Activated T-cell treated with anti-CD3 and anti-CD28 coated beads, Interleukin-2, amount 50 U/mL, for 48 hours (primary cell): ENCODE measurements at regions not wholly inside any gene's neighbourhood (a gene's known extent, or its start where the extent isn't known, plus 50 kb on each side); places are given as distances from the start of the nearest gene placed in this dataset.
A peak's percentile ranks its signal among the peaks of the same experiment; 100 is the strongest.

Experiments used
- DNase-seq, 2 experiments: peaks; one replicate each; pipeline ENCODE4 v3.0.0-alpha.2; 2020

DNA sequence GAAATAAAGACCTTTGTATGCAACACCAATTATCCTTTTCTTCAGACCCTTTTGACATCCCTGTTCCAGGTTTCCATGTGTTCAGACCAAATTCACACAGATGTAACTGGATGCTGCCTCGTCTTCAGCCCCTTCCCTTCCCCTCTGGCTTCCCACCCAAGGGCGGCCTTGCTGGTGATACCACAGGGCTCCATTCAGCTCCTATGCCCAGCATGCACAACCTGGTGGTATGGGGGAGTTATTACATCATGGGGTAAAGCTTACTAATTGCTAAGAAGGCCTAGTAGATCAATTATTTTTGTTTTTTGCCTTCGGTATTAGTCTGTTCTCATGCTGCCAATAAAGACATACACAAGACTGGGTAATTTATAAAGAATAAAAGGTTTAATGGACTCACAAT lies 317.0 kb upstream of the CXXC4 start:
- no peak for DNase-seq

DNA sequence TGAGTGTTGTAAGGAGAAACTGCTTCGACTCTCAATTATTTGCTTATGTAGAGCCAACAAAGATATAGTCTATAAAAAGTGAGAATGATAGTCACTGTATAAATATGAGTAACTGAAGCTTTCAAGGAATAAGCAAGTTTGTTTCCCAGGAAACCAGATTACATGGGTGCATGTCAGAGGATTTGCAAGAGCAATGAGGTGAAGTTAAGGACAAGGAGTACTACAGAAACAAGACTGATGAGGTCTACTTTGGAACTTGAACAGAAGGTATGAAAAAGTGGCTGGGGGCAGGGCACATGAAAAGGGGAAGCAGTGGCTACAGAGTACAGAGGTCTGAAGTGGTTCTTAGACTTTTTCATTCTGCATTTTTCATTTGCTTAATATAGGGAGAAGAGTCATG lies 321.0 kb upstream of the CXXC4 start:
- no peak for DNase-seq

DNA sequence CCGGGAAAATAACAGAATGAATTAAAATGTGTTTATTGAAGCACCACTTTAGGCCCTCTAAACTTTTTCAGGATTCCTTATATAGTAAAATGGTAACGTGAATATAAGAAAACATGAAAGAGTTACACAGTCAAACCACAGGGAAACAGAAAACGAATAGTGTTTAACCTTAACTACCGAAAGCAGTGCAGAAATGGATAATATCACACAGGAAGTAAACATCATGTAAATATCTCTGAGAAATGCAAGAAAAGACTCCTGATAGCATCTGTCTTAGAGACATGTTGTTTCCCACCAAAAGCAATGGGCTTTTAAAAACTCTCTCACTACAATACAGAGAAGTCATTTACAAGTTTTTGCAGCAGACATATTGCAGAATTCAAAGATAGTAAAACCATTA lies 323.9 kb upstream of the CXXC4 start:
- no peak for DNase-seq

DNA sequence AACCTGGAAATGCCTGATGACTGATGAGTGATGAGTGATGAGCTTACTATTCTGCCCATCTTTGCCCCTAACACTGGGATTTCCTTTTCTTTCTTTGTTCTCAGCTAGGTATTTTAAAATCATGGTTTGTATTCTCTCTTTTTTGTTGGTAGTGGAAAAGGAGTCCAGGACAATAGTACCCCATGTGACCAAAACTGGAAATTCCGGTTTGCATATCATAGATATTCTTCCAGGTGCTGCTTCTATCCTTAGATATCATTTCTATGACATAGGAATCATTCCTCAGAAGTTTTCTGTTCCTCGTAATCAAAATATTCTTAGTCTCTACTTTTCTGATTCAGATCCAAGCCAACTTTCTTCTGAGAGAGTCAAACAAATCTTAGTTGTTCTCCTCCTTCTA lies 320.5 kb upstream of the TET2 start:
- DNase-seq, result no peak

DNA sequence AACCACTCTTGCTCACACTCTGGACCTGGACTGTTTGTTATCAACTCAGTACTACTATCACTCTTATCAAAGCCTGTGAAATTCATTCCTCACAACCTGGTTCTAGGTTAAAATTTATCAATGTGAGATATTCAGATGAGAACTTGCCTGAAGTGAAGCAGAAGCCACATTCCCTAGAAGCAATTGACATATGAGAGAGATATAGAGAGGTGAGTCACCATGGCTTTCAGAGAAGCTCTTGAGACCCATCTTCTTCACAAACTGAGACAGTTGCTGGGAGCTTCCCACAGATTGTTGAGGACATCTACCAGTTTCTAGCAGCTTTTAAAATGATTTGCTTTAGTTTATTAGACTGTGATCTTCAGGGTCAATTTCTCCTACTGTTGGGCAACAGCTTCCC lies 316.9 kb upstream of the TET2 start:
- DNase-seq, result no peak

DNA sequence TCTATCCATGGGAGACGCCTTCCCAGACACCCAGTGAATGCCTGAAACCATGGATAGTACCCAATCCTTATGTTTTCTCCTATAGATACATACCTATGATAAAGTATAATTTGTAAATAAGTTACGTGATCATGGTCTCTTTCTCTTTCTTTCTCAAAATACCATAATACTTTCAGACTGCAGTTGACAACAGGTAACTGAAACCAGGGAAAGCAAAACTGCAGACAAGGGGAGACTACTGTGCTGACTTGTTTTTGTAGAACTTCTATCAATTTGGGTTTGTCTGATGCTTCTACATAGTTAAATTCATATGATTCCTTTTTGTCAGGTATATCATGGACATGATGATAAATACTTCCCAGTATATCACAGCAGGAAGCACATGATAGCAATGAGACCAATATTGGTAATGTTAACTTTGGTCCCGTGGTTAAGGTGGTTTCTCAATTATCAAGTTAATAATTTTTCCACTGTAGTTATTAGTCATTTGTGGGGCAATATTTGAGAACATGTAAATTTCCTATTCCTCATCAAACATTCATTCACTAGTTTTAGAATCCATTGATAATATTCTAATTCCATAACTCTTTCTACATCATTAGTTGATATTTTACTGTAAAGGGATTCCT lies 298.0 kb upstream of the TET2 start:
- DNase-seq, result no peak

DNA sequence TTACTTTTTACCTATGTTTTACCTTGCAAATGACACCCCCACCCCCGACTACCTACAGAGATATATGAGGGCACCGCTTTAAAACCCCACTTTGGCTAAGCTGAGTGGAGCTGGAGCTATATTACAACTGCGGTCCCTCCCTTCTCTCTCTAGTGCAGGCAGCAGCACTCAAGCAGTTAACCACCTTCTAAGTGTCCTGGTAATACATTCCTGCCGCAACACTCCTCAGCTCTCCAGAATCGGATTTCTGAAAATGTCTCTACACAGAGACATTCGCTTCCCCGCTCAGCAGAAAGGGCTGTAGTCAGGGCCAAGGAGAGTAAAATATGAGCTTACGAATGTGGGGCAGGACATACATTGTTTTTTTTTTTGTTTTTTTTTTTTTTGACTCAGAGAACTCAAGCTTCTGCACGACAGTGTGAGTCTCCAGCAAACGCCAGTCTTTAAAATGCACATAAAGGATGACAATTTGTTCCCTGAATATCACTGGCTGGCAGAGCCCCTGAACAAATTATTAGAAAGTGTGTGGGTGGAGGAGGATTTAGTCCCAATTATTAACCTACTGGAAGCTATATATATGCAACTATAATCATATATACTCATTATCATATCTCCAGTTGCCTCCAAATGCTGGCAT lies 287.0 kb upstream of the TET2 start:
- DNase-seq, result no peak

DNA sequence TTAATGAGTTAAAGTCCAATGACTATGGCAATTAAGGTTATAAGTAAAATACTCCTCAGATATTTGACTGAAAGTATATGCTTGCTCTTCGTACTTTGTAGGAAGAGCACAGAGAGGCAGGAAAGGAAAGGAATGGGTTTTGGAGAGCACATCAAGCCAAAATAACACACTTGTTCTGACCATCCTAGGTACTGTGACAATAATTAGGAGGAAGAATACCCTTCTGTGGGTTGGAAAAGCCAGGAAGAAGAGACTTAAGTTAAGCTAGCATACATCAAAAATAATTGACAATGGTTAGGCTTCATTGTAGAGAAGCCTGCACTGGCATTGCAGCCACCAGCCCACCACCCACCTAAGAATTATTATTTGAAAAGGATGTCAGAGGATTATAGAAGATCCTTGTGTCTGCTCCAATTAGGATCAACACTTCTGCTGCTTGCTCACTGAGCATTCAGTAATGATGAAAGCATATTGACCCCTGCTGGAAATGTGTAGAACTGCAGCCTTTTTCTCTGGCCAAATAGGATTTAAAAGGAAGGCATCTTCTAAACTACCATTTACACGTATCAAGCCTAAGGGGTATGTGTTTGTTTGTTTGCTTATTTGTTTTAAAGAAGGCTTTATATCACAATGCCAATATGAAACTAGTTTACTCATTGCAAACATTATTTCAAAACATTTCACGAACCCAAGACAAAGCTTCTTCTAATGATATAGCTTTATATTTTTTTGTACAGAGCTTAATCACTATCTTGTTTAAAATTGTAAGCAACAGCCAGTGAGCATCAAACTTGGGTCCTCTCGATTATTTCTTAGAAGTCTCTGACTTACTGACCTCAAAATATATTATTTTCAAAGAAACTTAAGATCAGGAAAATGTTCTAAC lies 286.2 kb upstream of the TET2 start:
- peak; percentile 30 to 43 for DNase-seq

DNA sequence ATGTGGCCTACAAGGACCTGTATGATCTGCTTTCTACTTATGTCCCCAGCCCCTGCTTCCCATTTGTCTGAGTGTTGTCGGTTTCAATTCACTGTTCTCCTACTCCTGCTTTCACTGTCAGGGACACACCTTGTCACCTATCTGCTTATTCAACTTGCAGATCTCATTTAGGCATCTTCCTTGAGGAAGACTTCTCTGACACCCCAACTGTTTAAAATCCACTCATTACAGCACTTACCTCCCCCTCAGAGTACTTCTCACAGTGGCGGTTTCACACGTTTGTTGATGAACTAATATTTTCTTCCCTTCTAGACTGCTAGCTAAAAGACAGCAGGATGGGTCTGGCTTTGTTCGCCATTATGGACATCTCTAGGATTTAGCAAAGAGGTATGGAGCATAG lies 279.9 kb upstream of the TET2 start:
- no peak for DNase-seq

DNA sequence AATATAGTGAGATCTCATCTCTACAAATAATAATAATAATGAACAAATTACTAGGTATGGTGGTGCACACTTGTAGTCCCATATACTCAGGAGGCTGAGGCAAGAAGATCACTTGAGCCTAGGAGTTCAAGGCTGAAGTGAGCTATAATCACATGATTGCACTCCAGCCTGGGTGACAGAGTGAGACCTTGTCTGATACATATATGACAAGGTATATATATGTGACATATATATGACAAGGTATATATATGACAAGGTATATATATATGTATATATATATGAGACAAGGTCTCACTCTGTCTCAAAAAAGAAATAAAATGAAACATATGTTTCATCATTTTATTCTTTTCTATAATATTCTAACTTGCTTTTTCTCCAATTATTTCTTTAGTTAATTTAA lies 278.1 kb upstream of the TET2 start:
- no peak for DNase-seq

DNA sequence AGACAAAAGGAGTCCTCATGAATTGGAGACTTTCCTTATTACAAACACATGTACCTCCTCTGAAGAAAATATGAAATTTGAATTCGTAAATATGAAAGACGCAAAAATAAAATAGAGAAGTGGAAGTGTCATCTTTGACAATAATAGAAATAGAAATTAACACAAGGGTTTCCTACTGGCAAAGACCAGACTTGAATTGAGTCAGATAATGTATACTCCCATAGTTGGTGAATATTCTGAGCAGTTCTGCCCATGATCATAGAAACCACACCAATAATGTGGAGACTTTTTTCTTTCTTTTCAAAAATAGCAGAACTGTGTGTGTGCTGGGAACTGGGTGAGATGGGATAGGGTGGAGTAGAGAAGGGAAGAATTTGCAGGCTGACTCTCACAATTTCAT lies 277.7 kb upstream of the TET2 start:
- DNase-seq, result no peak

DNA sequence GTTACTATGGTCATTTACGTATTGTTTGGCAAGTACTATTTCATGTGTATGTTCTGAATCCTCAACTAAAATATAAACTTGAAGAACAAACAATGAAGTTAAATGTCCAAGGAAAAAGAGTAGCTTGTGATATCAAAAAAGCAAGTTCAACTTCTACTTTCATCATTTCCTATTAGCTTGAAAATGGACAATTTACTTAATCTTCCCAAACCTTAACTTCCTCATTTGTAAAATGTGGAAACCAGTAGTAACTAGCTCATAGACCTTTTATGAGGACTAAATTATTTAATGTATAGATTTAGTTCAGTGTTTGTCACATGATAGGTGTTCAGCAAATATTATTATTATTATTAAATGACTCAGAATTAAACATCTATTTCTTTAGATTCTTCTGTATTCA lies 276.8 kb upstream of the TET2 start:
- no peak for DNase-seq

DNA sequence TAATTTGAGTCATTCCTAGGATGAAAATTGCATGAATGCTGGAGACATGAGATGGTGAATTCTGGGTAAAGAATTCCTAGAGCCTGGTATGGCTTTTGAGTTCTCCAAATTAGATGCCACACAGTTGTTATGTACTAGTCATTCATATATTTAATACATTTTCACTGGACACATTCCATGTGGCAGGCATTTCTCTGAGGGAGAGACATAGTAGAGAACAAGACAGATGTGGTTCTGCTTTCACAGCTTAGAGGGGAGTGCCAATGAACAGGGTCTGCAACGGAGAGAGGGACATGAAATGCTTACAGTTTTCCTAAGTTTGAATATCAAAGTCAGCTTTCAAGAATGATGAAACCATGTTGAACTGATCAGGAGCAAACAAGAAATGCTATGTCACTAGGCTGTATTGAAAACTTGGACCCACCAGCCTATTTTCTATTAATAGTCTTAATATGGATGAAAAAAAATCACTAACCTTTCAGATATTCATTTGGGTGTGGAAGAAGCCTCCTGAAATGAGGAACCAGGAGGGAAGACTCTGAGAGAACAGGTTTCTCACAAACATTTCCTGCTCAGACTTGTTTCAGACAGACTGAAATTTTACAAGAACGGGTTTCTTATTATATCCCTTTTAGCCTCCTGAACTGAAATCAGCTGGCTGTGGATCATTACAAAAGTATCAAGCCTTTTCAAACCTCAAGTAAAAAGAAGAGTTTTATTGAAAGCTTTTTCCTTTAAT lies 276.0 kb upstream of the TET2 start:
- no peak for DNase-seq

DNA sequence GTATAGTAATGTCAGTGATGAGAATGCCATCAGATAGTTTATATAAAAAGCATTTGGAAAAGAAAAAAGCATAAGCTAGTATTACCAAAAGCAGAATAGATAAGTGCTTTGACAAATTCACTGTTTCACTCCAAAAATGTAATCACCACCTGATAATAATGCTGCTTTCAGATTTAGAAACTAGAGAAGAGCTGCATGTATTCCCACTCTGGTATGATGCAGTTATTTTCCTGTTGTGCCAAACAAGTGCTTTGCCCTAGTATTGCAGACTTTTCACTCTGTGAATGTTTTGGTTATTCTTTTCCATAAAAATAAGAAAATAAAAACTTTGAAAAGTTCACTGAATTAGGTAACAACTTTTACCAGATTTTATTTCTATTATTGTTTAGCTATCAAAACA lies 267.7 kb upstream of the TET2 start:
- DNase-seq, result no peak

DNA sequence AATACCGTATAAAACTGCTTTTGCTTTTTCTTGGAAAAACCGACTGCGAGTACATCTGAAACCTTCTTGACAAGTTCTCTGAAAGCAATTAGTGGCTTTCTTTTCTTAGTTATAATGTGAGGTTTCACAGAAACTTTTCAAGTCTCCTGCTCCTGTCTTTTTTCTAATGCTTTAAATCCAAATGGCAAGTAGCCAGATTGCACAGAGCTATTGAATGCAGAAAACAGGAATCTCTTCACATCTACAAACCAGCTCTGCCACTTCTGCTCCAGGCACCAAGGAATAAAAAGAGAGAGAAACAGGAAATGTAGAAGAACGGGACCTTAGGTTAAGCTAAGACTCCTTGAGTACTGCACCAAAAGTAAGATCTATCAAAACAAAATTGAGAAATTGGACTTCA lies 267.3 kb upstream of the TET2 start:
- DNase-seq, result no peak

DNA sequence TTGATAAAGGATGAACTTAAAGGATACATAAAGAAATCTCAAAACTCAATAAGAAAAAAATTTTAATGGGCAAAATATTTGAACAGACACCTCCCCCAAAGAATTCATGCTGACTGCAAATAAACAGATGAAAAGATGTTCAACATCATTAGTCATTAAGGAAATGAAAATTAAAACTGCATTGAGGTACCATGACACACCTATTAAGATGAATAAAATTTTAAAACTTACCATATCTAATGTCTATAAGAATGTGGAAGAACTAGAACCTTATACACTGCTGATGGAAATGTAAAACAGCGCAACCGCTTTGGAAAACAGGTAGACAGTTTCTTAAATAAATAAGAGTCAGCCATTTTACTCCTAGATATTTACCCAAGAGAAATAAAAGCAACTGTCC lies 266.8 kb upstream of the TET2 start:
- DNase-seq, result no peak

DNA sequence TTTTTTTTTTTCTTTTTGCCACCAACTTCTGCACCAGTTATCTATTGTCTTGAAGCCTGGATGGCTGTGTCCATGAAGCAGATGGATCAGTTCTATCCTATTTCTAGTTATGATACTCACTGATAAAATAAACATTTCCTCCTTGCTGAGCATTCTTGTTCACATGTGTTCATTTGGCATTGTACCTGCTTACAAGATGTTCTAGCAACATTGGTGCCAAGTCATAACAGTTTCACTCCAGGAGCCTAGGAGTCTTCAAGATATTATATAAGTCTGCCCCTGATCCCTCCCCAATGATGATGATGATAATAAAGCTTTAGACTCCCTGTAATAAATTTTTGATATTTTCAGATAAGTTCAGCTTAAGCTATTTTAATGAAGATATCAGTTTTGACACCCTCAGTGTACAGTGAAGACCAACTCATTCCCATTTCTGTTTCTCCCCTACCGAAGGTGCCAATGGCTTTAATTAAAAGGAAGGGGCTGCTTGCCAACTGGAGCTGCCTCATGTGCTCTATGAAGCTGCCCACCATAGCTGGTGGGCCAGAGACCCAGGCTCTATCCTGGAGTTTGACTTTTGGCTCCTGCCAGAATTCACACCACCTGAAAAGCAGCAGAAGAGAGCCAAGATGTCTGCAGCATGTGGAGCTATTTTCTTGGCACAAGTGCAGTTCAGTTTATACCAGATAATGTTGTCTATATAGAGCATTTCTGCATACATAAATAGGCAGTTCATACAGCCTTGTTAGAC lies 265.4 kb upstream of the TET2 start:
- DNase-seq, result no peak

DNA sequence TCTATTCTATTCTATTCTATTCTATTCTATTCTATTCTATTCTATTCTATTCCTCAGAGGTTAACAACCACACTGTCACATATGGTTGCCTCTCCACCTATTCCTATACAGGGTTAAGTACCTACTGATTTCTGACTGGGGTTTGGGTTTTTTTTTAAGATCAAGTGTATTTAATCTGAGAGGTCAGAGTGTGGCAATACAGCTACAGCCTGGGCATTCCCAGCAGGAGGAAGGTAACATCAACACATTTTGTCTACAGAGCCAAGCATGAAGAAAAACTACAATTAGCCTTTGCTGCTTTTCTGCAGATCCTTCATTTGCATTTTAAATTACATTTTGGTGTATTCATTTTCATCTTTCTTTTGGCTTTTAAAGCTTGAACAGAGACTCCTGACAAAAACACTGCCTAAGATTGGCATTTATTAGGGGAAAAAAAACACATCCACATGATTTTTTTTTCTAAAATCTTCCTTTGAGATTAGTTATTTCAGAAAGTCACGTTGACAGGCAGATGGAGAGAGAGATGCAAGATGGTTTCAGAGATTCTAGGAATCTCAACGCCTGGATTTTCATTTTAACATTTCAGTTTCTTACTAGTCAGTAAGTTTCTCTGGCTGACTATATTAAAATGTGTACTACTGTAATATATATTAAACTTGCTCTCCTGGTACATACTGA lies 255.9 kb upstream of the TET2 start:
- no peak for DNase-seq

DNA sequence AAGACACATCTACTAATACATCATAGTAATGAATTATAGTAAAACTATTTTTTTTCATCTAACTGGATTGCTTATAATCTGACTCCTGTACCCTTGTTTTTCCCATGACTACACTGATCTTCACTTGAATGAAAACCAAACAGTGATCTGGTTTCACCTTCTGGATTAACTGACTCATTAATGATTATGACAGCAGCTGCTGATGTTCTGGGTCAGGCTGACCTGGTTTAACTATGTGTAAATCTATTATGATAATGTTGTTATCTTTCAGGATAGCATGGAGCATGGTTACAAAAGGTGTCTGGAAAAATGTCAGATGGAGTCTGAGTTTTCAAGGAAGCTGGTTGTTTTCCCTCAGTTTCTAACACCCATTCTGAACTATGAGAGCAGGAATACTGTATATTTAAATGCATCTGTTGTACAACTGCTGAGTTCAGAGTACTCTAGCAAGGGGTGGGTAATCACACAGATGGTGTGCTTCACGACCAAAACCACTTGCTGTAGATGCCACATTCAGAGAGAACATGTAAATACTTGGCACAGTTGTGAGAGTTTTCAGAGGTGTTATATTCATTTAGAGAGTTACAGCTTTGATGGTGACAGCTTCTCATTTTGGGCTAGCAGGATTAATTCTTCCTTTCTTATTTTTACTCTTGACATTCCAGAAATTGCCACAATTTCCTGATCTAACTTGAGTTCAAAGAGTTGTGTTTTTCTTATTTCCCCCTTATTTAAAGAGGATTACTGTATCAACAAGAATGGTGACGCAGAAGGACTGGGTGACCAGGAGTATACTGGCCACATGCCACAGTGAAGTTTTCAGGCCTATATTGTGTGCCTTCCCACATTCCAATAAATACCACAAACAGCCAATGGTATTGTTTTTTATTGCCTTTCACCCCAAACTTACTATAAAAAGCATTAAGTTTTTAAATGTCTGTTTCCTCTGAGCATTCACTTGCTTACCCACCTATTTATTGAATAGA lies 249.7 kb upstream of the TET2 start:
- DNase-seq, result no peak

DNA sequence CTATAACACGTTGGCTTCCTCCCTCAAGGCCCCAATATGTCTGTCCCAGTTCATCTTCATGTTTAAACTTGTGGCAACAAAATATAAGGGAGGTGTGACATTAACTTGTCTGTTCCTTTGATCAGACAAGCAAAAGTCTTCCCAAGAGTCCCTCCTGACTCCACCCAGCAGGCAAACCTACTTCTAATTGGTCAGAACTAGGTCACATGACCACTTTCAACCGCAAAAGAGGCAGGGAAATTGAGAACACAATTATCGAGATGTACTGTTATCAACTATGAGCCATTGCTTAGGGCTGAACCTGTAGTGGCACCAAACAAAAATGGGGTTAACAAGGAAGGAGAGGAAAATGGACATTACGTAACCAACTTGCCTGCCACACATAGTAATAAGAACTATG lies 246.8 kb upstream of the TET2 start:
- no peak for DNase-seq

DNA sequence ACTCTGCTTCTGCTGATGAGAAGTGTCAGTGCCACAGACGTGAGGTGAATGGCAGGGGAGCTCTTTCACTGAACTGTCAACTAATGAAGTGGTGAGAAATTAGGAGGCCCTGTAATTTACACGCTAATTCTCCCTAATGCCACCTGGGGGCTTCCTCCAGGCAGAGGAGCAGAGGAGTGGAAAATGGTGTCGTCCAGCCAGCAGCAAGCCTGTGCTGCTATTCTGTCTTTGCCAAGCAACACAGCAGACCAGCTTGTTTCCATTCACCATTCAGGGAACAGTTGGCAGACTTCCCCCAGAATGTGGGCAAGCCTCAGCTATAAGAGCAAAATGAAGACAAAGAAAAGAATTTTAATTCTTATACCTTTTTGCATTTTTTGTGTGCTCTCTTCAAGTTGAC lies 245.2 kb upstream of the TET2 start:
- DNase-seq, result no peak
